NB4 (cell line): ENCODE measurements at regions not wholly inside any gene's neighbourhood (a gene's known extent, or its start where the extent isn't known, plus 50 kb on each side); places are given as distances from the start of the nearest gene placed in this dataset.

Source experiments
- POLR2A ChIP-seq: IDR thresholded peaks from 2 replicates; pipeline ENCODE4 v1.6.1; 2011; ENCODE audit warnings: mild to moderate bottlenecking; ENCODE audit not compliant: insufficient read length; ENCODE audit errors: extremely low read depth
- TF ChIP-seq, protein P1 (sequence below): IDR thresholded peaks from one replicate; pipeline ENCODE4 v1.5.1; 2012; ENCODE audit warnings: low read depth, low read length

DNA sequence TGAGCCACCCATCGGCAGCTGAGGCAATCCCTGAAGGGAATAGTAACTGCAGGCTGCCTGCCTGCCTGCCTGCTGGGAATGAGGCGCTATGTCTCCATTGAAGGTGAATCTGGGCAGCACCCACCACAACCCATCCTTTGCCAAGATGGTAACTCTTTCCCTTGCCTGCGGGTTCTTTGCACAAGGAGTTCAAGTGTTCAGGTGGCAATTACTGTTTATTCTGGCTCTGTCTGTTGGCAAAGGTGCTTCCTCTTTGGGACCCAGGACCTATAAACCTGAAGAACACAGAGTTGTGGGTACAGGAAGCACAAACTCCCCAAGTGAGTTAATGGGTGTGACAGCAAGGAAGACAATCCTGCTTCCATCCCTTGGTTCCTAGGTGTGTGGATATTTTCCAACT lies 448.1 kb upstream of the ZNF507 start:
- TF ChIP-seq, protein P1, sequence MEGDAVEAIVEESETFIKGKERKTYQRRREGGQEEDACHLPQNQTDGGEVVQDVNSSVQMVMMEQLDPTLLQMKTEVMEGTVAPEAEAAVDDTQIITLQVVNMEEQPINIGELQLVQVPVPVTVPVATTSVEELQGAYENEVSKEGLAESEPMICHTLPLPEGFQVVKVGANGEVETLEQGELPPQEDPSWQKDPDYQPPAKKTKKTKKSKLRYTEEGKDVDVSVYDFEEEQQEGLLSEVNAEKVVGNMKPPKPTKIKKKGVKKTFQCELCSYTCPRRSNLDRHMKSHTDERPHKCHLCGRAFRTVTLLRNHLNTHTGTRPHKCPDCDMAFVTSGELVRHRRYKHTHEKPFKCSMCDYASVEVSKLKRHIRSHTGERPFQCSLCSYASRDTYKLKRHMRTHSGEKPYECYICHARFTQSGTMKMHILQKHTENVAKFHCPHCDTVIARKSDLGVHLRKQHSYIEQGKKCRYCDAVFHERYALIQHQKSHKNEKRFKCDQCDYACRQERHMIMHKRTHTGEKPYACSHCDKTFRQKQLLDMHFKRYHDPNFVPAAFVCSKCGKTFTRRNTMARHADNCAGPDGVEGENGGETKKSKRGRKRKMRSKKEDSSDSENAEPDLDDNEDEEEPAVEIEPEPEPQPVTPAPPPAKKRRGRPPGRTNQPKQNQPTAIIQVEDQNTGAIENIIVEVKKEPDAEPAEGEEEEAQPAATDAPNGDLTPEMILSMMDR = no peak
- no peak for TF ChIP-seq POLR2A
